Small intestine (tissue), 7 donors: ENCODE measurements at regions not wholly inside any gene's neighbourhood (a gene's known extent, or its start where the extent isn't known, plus 50 kb on each side); places are given as distances from the start of the nearest gene placed in this dataset.

Experiments used
- DNase-seq, 2 donors: peaks; one replicate each; pipeline versions ENCODE4 v3.0.0 to v3.0.0-alpha.2; 2013
- FAIRE-seq: peaks from 2 replicates; lab custom pipeline; 2012; peaks lifted over from hg19 to GRCh38; lab: Jason Lieb, UNC
- H3K27ac ChIP-seq, 3 donors: one replicate each; pipeline ENCODE4 v1.5.1; 2013; ENCODE audit warnings: low read length in 2 of 3, mild to moderate bottlenecking in 2 of 3, control low read depth in 1 of 3, inconsistent platforms in 1 of 3, low read depth in 1 of 3, moderate library complexity in 1 of 3
- H3K27me3 ChIP-seq, 3 donors: one replicate each; pipeline ENCODE4 v1.6.1; 2013; ENCODE audit warnings: low read length in 3 of 3, inconsistent platforms in 1 of 3; ENCODE audit not compliant: control insufficient read depth in 3 of 3, insufficient read depth in 3 of 3
- H3K36me3 ChIP-seq, 3 donors: one replicate each; pipeline ENCODE4 v1.6.1; 2013; ENCODE audit warnings: low read length in 3 of 3, inconsistent platforms in 1 of 3, low read depth in 1 of 3, mild to moderate bottlenecking in 1 of 3, moderate library complexity in 1 of 3; ENCODE audit not compliant: control insufficient read depth in 3 of 3, insufficient read depth in 2 of 3
- H3K4me1 ChIP-seq, 3 donors: one replicate each; pipeline ENCODE4 v1.6.1; 2013; ENCODE audit warnings: low read length in 2 of 3, inconsistent platforms in 1 of 3, low read depth in 1 of 3, mild to moderate bottlenecking in 1 of 3, moderate library complexity in 1 of 3; ENCODE audit not compliant: control insufficient read depth in 3 of 3, insufficient read depth in 2 of 3
- H3K4me3 ChIP-seq, 3 donors: one replicate each; pipeline ENCODE4 v1.5.1; 2013; ENCODE audit warnings: low read length in 3 of 3, control low read depth in 1 of 3, inconsistent platforms in 1 of 3, low read depth in 1 of 3, mild to moderate bottlenecking in 1 of 3, moderate library complexity in 1 of 3
- H3K9me3 ChIP-seq, 2 donors: one replicate each; pipeline ENCODE4 v1.6.1; 2013; ENCODE audit warnings: low read depth in 1 of 2, low read length in 1 of 2; ENCODE audit not compliant: control insufficient read depth in 2 of 2, insufficient read depth in 1 of 2
- WGBS, 3 donors: extraction: QIAGEN DNeasy Blood & Tissue Kit; methylation state at CpG; one replicate each; pipeline ENCODE4 v1.1.7; 2013; 5-methylcytosine and 5-hydroxymethylcytosine counted together
- donor health status: healthy with polysubstance abuse.
- donor health status: control.
- donor health status: control.
- donor health status: Bipolar disorder and iron deficiency.
- donor health status: healthy.

- Histone ChIP-seq H3K4me3 (no peak overlapping the region), H3K36me3 (no peaks in the 10 kb centered on the region), H3K4me1 (no peaks in the 10 kb centered on the region), H3K27ac (no peak overlapping the region), H3K9me3 (no peaks in the 10 kb centered on the region), H3K27me3 (no peaks in the 10 kb centered on the region)
- FAIRE-seq (no peak), DNase-seq (no peak)
- WGBS, 3 donors: 61 to 76% (median 64%) methylated on average over 7 of the region's 7 CpGs
These were observed 236.4 kb upstream of the SP4 start for GRCh38 chr7:21191321-21192073.

- no peaks in the 10 kb centered on the region for H3K27me3 ChIP-seq
These were observed 235.2 kb upstream of the SP4 start for GRCh38 chr7:21192657-21193056.

GRCh38 chr7:21193895-21194294 lies 234.0 kb upstream of the SP4 start:
- FAIRE-seq (no peak), DNase-seq (no peak)
- Histone ChIP-seq H3K4me3 (no peak overlapping the region), H3K27me3 (no peaks in the 10 kb centered on the region), H3K4me1 (no peaks in the 10 kb centered on the region), H3K36me3 (no peaks in the 10 kb centered on the region), H3K27ac (no peak overlapping the region), H3K9me3 (no peaks in the 10 kb centered on the region)
- WGBS, 3 donors: 76 to 81% (median 80%) methylated on average over 2 of the region's 2 CpGs

More at GRCh38 chr7:21192657-21193056, 235.2 kb upstream of the SP4 start:
- Histone ChIP-seq H3K4me1 (no peaks in the 10 kb centered on the region), H3K27ac (no peak overlapping the region), H3K9me3 (no peaks in the 10 kb centered on the region), H3K4me3 (no peak overlapping the region), H3K36me3 (no peaks in the 10 kb centered on the region)
- WGBS, 3 donors: 52 to 69% (median 66%) methylated on average over 2 of the region's 2 CpGs
- DNase-seq (no peak), FAIRE-seq (no peak)

- Histone ChIP-seq H3K4me1 (no peaks in the 10 kb centered on the region), H3K36me3 (no peaks in the 10 kb centered on the region), H3K27ac (no peak overlapping the region), H3K4me3 (no peak overlapping the region), H3K27me3 (no peaks in the 10 kb centered on the region), H3K9me3 (no peaks in the 10 kb centered on the region)
- FAIRE-seq (no peak), DNase-seq (no peak)
- WGBS, 3 donors: 79 to 87% (median 87%) methylated on average over 4 of the region's 4 CpGs
These were observed 232.9 kb upstream of the SP4 start for GRCh38 chr7:21194936-21195335.

- FAIRE-seq (no peak), DNase-seq (no peak)
- 82 to 89% (median 88%) methylated on average over 1 of the region's 1 CpG for WGBS, 3 donors
- no peaks in the 10 kb centered on the region for H3K36me3 ChIP-seq
- H3K27me3 ChIP-seq: peaks cover 0 to 5% (median 0%) of the 10 kb centered on the region in 3 donors
- H3K9me3 ChIP-seq: no peaks in the 10 kb centered on the region
- H3K4me3 ChIP-seq: no peak overlapping the region
- H3K4me1 ChIP-seq: no peaks in the 10 kb centered on the region
- H3K27ac ChIP-seq: no peak overlapping the region
These were observed 229.0 kb upstream of the SP4 start for GRCh38 chr7:21198921-21199320.

- 74 to 77% (median 74%) methylated on average over 7 of the region's 7 CpGs for WGBS, 3 donors
- FAIRE-seq: no peak
- Histone ChIP-seq H3K27me3 (peaks cover 0 to 5% (median 0%) of the 10 kb centered on the region in 3 donors), H3K4me1 (no peaks in the 10 kb centered on the region), H3K9me3 (no peaks in the 10 kb centered on the region), H3K27ac (no peak overlapping the region), H3K4me3 (no peak overlapping the region), H3K36me3 (no peaks in the 10 kb centered on the region)
- no peak for DNase-seq
These were observed 227.4 kb upstream of the SP4 start for GRCh38 chr7:21200503-21200902.

- no peak for DNase-seq
- no peak for FAIRE-seq
- Histone ChIP-seq H3K36me3 (no peaks in the 10 kb centered on the region), H3K9me3 (no peaks in the 10 kb centered on the region), H3K27ac (no peak overlapping the region), H3K4me1 (no peaks in the 10 kb centered on the region), H3K4me3 (no peak overlapping the region), H3K27me3 (no peaks in the 10 kb centered on the region)
- 50 to 97% (median 74%) methylated on average over 1 of the region's 1 CpG for WGBS, 3 donors
These were observed 213.2 kb upstream of the SP4 start for GRCh38 chr7:21214657-21215056.

- Histone ChIP-seq H3K9me3 (no peaks in the 10 kb centered on the region), H3K27me3 (no peaks in the 10 kb centered on the region), H3K4me1 (no peaks in the 10 kb centered on the region), H3K4me3 (no peak overlapping the region), H3K36me3 (no peaks in the 10 kb centered on the region), H3K27ac (no peak overlapping the region)
- FAIRE-seq (no peak), DNase-seq (no peak)
- 73 to 90% (median 80%) methylated on average over 1 of the region's 1 CpG for whole genome bisulfite sequencing, 3 donors
These were observed 212.6 kb upstream of the SP4 start for GRCh38 chr7:21215307-21215706.

GRCh38 chr7:21217365-21217764 lies 210.5 kb upstream of the SP4 start:
- Histone ChIP-seq H3K4me3 (no peak overlapping the region), H3K36me3 (no peaks in the 10 kb centered on the region), H3K27ac (no peak overlapping the region), H3K4me1 (no peaks in the 10 kb centered on the region), H3K9me3 (no peaks in the 10 kb centered on the region), H3K27me3 (no peaks in the 10 kb centered on the region)
- WGBS, 3 donors: 40 to 98% (median 94%) methylated on average over 1 of the region's 1 CpG
- FAIRE-seq (no peak), DNase-seq (no peak)
